ENCODE measurements at regions not wholly inside any gene's neighbourhood (a gene's known extent, or its start where the extent isn't known, plus 50 kb on each side); places are given as distances from the start of the nearest gene placed in this dataset.

DNA sequence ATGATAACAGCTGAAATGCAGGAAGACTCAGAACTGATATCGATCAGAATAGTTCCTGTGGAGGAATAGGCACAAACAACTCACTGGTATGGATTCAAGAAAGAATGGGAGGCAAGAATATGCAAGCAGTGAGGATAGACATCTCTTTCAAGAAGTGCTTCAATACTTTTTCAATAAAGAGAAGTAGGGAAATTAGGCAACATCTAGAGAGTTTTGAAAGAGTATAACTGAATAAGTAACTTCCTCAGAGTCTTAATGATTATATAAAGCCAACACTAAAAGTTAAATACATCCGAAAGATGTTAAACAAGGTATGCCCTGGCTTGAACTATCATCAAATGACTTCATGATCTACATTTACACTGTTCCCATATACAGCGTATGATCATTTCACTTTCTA lies 1443.0 kb downstream of the PCDH7 start:
- Mint-ChIP-seq H3K36me3 (ENCODE audit: low read depth) (no peaks in the 10 kb centered on the region), H3K27ac (no peak overlapping the region), H3K4me3 (no peak overlapping the region), H3K4me1 (ENCODE audit: low read depth) (no peaks in the 10 kb centered on the region), H3K9me3 (peaks cover 14% of the 10 kb centered on the region), H3K27me3 (no peaks in the 10 kb centered on the region)
- Histone ChIP-seq H3K4me3 (ENCODE audit: low read length) (no peak overlapping the region), H3K9me3 (ENCODE audit: control insufficient read depth in 1 of 2, insufficient read depth in 1 of 2, low read length in 2 of 2) (no peaks in the 10 kb centered on the region), H3K36me3 (ENCODE audit: insufficient read depth, low read length) (no peaks in the 10 kb centered on the region), H3K27me3 (ENCODE audit: control insufficient read depth in 1 of 2, insufficient read depth in 2 of 2, low read length in 2 of 2) (no peaks in the 10 kb centered on the region), H3K4me1 (ENCODE audit: insufficient read depth, low read length) (no peaks in the 10 kb centered on the region), H3K27ac (ENCODE audit: low read depth in 1 of 2, low read length in 2 of 2) (no peak overlapping the region)
- ChIA-PET POLR2A (no interaction called here), CTCF (no interaction called here)
- ATAC-seq (ENCODE audit: poor library complexity) (no peak), DNase-seq (no peak)
- intact Hi-C loops (cut with DNase I, micrococcal nuclease), result no loop called here
- TF ChIP-seq, protein P1, sequence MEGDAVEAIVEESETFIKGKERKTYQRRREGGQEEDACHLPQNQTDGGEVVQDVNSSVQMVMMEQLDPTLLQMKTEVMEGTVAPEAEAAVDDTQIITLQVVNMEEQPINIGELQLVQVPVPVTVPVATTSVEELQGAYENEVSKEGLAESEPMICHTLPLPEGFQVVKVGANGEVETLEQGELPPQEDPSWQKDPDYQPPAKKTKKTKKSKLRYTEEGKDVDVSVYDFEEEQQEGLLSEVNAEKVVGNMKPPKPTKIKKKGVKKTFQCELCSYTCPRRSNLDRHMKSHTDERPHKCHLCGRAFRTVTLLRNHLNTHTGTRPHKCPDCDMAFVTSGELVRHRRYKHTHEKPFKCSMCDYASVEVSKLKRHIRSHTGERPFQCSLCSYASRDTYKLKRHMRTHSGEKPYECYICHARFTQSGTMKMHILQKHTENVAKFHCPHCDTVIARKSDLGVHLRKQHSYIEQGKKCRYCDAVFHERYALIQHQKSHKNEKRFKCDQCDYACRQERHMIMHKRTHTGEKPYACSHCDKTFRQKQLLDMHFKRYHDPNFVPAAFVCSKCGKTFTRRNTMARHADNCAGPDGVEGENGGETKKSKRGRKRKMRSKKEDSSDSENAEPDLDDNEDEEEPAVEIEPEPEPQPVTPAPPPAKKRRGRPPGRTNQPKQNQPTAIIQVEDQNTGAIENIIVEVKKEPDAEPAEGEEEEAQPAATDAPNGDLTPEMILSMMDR (IDR thresholded peaks at IDR 0.05), result no peak

DNA sequence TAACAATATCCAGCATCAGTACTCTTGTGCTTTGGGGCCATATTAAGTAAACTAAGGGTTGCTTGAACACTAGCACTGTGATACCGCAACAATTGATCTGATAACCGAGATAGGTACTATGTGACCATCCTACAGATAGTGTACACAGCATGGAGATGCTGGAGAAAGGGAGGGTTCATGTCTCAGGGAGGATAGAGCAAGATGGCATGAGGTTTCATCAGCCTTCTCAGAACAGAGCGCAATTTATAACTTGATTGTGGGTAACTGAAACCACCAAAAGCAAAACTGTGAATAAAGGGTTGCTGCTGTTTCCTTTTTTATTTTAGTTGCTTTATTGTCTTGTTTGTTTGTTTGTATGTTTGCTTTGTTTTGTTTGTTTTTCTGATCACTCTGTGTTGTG lies 1449.7 kb downstream of the PCDH7 start:
- Histone ChIP-seq H3K27me3 (ENCODE audit: control insufficient read depth in 1 of 2, insufficient read depth in 2 of 2, low read length in 2 of 2) (no peaks in the 10 kb centered on the region), H3K9me3 (ENCODE audit: control insufficient read depth in 1 of 2, insufficient read depth in 1 of 2, low read length in 2 of 2) (no peaks in the 10 kb centered on the region), H3K27ac (ENCODE audit: low read depth in 1 of 2, low read length in 2 of 2) (no peak overlapping the region), H3K4me3 (ENCODE audit: low read length) (no peak overlapping the region), H3K36me3 (ENCODE audit: insufficient read depth, low read length) (no peaks in the 10 kb centered on the region), H3K4me1 (ENCODE audit: insufficient read depth, low read length) (no peaks in the 10 kb centered on the region)
- Mint-ChIP-seq H3K27me3 (no peaks in the 10 kb centered on the region), H3K36me3 (ENCODE audit: low read depth) (no peaks in the 10 kb centered on the region), H3K27ac (no peak overlapping the region), H3K4me3 (no peak overlapping the region), H3K9me3 (peaks cover 12% of the 10 kb centered on the region), H3K4me1 (ENCODE audit: low read depth) (no peaks in the 10 kb centered on the region)
- ChIA-PET POLR2A (no interaction called here), CTCF (no interaction called here)
- no peak for DNase-seq
- ATAC-seq (ENCODE audit: poor library complexity), result no peak
- intact Hi-C loops (cut with DNase I, micrococcal nuclease), result no loop called here
- TF ChIP-seq, protein P1 (IDR thresholded peaks at IDR 0.05), result no peak

- no peak overlapping the region for H3K4me3 ChIP-seq (ENCODE audit: low read length)
- Mint-ChIP-seq H3K4me1 (ENCODE audit: low read depth) (no peaks in the 10 kb centered on the region), H3K27ac (no peak overlapping the region), H3K9me3 (peaks cover 13% of the 10 kb centered on the region), H3K36me3 (ENCODE audit: low read depth) (no peaks in the 10 kb centered on the region), H3K4me3 (no peak overlapping the region), H3K27me3 (no peaks in the 10 kb centered on the region)
- TF ChIP-seq, protein P1 (IDR thresholded peaks at IDR 0.05), result no peak
- DNase-seq (no peak), ATAC-seq (ENCODE audit: poor library complexity) (no peak)
- no peaks in the 10 kb centered on the region for H3K36me3 ChIP-seq (ENCODE audit: insufficient read depth, low read length)
- ChIA-PET POLR2A (no interaction called here), CTCF (no interaction called here)
- intact Hi-C loops (cut with DNase I, micrococcal nuclease), result no loop called here
- H3K9me3 ChIP-seq (ENCODE audit: control insufficient read depth in 1 of 2, insufficient read depth in 1 of 2, low read length in 2 of 2), result no peaks in the 10 kb centered on the region
- no peaks in the 10 kb centered on the region for H3K4me1 ChIP-seq (ENCODE audit: insufficient read depth, low read length)
- no peak overlapping the region for H3K27ac ChIP-seq (ENCODE audit: low read depth in 1 of 2, low read length in 2 of 2)
- no peaks in the 10 kb centered on the region for H3K27me3 ChIP-seq (ENCODE audit: control insufficient read depth in 1 of 2, insufficient read depth in 2 of 2, low read length in 2 of 2)
These were observed 1451.9 kb downstream of the PCDH7 start for GRCh38 chr4:32172086-32172485.
